ENCODE measurements at regions not wholly inside any gene's neighbourhood (a gene's known extent, or its start where the extent isn't known, plus 50 kb on each side); places are given as distances from the start of the nearest gene placed in this dataset.
"Not testable (repeated sequence)": the region's sequence is repeated elsewhere in the genome, so short reads cannot be mapped to it uniquely, and the experiment has no call there.

GRCh38 chr2:216746268-216746667, 50.9 kb upstream of the IGFBP5 start:
- CTCF ChIA-PET, POLR2A ChIA-PET: not testable (repeated sequence)

DNA sequence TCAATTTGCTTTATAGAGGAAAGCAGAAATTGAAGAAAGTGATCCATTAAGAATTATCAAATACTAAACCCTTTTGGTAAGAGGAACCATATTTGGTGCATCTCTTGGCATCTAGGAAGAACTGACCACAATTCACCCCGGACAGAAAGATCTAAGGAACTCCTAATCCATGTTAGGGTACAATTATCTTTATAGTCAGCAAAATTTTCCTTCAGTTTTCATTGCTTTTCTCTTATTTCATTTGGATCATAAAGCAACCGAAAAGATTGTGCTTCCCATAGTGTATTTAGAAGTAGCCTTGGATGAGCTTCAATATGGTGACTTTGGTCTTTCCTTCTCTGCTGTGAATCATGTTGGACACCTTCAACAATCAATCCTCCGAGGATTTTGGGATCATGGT, 50.1 kb upstream of the IGFBP5 start:
- ChIA-PET POLR2A (no interaction called here), CTCF (no interaction called here)

Measured in activated CD8-positive, alpha-beta memory T cell treated with anti-CD3 and anti-CD28 coated beads for 36 hours (primary cell).